GM12878 (cell line): ENCODE measurements at regions not wholly inside any gene's neighbourhood (a gene's known extent, or its start where the extent isn't known, plus 50 kb on each side); places are given as distances from the start of the nearest gene placed in this dataset.

ENCODE experiments used
- ATAC-seq: fragments of 200-7000 bp; cut with Tn5 transposase; 3 replicates; pipeline ENCODE4 v1.9.1; 2020; ENCODE audit warnings: mild to moderate bottlenecking, moderate library complexity
- BruUV-seq: library from RNA; stranded (reverse); fragments of 400-500 nt; replicated peaks from 2 replicates; lab custom pipeline; 2021; lab: Mats Ljungman, UMichigan
- CTCF ChIA-PET: fragments of 300-600 bp; sonication (Branson Sonifier 250); formaldehyde crosslinking; extraction: SDS; loops from one replicate; lab custom pipeline; 2021; ENCODE audit warnings: inconsistent platforms; lab: Yijun Ruan, JAX
- POLR2A ChIA-PET: fragments of 350-600 bp; formaldehyde crosslinking; extraction: SDS; loops from one replicate; lab custom pipeline; 2021; ENCODE audit warnings: inconsistent platforms; lab: Charles Lee
- RAD21 ChIA-PET: fragments of 300-600 bp; sonication (Branson Sonifier 250); formaldehyde crosslinking; loops from one replicate; lab custom pipeline; 2023; ENCODE audit warnings: antibody characterized with exemption; ENCODE audit not compliant: unreplicated experiment; lab: Charles Lee
- SMC1A ChIA-PET: fragments of 300-600 bp; sonication (Branson Sonifier 250); formaldehyde crosslinking; loops from one replicate; lab custom pipeline; 2023; ENCODE audit not compliant: unreplicated experiment, uncharacterized antibody; lab: Charles Lee
- DNase-seq: peaks from one replicate; pipeline ENCODE4 v3.0.0-alpha.2; 2011; ENCODE audit warnings: low read depth, low spot score
- FAIRE-seq: peaks from 3 replicates; lab custom pipeline; 2011; peaks lifted over from hg19 to GRCh38; lab: Jason Lieb, UNC
- H2AFZ ChIP-seq: 2 replicates; pipeline ENCODE4 v1.6.0; 2011; ENCODE audit warnings: low read depth, low read length, control low read depth; ENCODE audit not compliant: control insufficient read depth
- H3K27ac ChIP-seq: 2 replicates; pipeline ENCODE4 v1.5.1; 2011; ENCODE audit warnings: control low read depth; ENCODE audit not compliant: control insufficient read depth, insufficient read depth
- H3K27me3 ChIP-seq, 2 experiments: replicated peaks in 1 of 2; 2 replicates each; pipeline versions ENCODE4 v1.6.0 to v1.6.1; 2011; ENCODE audit warnings: low read length in 1 of 2; ENCODE audit not compliant: control insufficient read depth in 2 of 2, insufficient read depth in 2 of 2
- H3K36me3 ChIP-seq, 2 experiments: 2 replicates each; pipeline ENCODE4 v1.5.1; 2011; ENCODE audit warnings: low read length in 1 of 2; ENCODE audit not compliant: control insufficient read depth in 2 of 2, insufficient read depth in 2 of 2
- H3K4me1 ChIP-seq: 2 replicates; pipeline ENCODE4 v1.6.1; 2011; ENCODE audit warnings: mild to moderate bottlenecking, low read length, moderate library complexity, mixed read lengths; ENCODE audit not compliant: control insufficient read depth, insufficient read depth
- H3K4me2 ChIP-seq: 2 replicates; pipeline ENCODE4 v1.6.0; 2011; ENCODE audit warnings: control low read depth; ENCODE audit not compliant: control insufficient read depth, insufficient read depth
- H3K4me3 ChIP-seq: fragments of 200-600 bp; sonication (generic); 2 replicates; pipeline ENCODE4 v1.5.1; 2016
- H3K79me2 ChIP-seq: 2 replicates; pipeline ENCODE4 v1.6.0; 2011; ENCODE audit warnings: low read length; ENCODE audit not compliant: control insufficient read depth, insufficient read depth
- H3K9ac ChIP-seq: 2 replicates; pipeline ENCODE4 v1.8.0; 2011; ENCODE audit warnings: low read length, control low read depth, mixed read lengths; ENCODE audit not compliant: control insufficient read depth, insufficient read depth
- H3K9me3 ChIP-seq: replicated peaks from 3 replicates; pipeline ENCODE4 v1.5.1; 2011; ENCODE audit warnings: mild to moderate bottlenecking, low read length; ENCODE audit not compliant: control insufficient read depth, insufficient read depth
- H4K20me1 ChIP-seq: 2 replicates; pipeline ENCODE4 v1.6.0; 2011; ENCODE audit not compliant: control insufficient read depth, insufficient read depth
- ATF3 ChIP-seq: IDR thresholded peaks from 2 replicates; pipeline ENCODE4 v1.6.1; 2011; ENCODE audit warnings: low read depth, mild to moderate bottlenecking, low read length, moderate library complexity, borderline replicate concordance; ENCODE audit errors: extremely low read depth
- CBX5 ChIP-seq: sonication (generic); IDR thresholded peaks from 2 replicates; pipeline ENCODE4 v1.6.1; 2016; ENCODE audit warnings: low read depth, moderate library complexity, mild to moderate bottlenecking, inconsistent platforms
- CEBPZ ChIP-seq: fragments of 150-350 bp; IDR thresholded peaks from 2 replicates; pipeline ENCODE4 v1.6.1; 2016; ENCODE audit warnings: low read depth, low read length
- EGR1 ChIP-seq, 2 experiments: IDR thresholded peaks; 1 replicate in 1 of 2; 2 replicates in 1 of 2; pipeline ENCODE4 v1.6.1; 2011 to 2012; ENCODE audit warnings: low read depth in 2 of 2, low read length in 2 of 2, borderline replicate concordance in 1 of 2, mild to moderate bottlenecking in 1 of 2, moderate library complexity in 1 of 2
- IRF3 ChIP-seq: fragments of 450-650 bp; IDR thresholded peaks from 2 replicates; pipeline ENCODE4 v1.6.1; 2014; ENCODE audit warnings: mild to moderate bottlenecking
- MAX ChIP-seq: IDR thresholded peaks from 2 replicates; pipeline ENCODE4 v1.6.1; 2012; ENCODE audit warnings: low read depth, low read length, improper control_type of control experiment
- NFYA ChIP-seq: IDR thresholded peaks from 2 replicates; pipeline ENCODE4 v1.6.1; 2011; ENCODE audit warnings: low read depth, mild to moderate bottlenecking, low read length, improper control_type of control experiment, borderline replicate concordance
- NR2C1 ChIP-seq: fragments of 450-650 bp; IDR thresholded peaks from 2 replicates; pipeline ENCODE4 v1.6.1; 2017; ENCODE audit warnings: antibody characterized with exemption, mild to moderate bottlenecking, moderate library complexity
- POU2F2 ChIP-seq: IDR thresholded peaks from 3 replicates; pipeline ENCODE4 v1.6.1; 2011; ENCODE audit warnings: low read depth, mild to moderate bottlenecking, low read length, borderline replicate concordance
- SREBF2 ChIP-seq: IDR thresholded peaks from 2 replicates; pipeline ENCODE4 v1.6.1; 2012; ENCODE audit warnings: mild to moderate bottlenecking, low read length
- TCF12 ChIP-seq: IDR thresholded peaks from 2 replicates; pipeline ENCODE4 v1.6.1; 2011; ENCODE audit warnings: low read depth, mild to moderate bottlenecking, low read length
- ZBED1 ChIP-seq: IDR thresholded peaks from 2 replicates; pipeline ENCODE4 v1.6.1; 2016; ENCODE audit warnings: borderline replicate concordance
- WGBS: methylation state at CpG from one replicate; pipeline ENCODE4 v1.1.6; 2016; ENCODE audit warnings: low lambda C conversion rate; ENCODE audit not compliant: insufficient replicate concordance, insufficient coverage; ENCODE audit errors: missing lambda C conversion rate; 5-methylcytosine and 5-hydroxymethylcytosine counted together
- in situ Hi-C: fragments of 300-500 bp; cut with MboI; formaldehyde crosslinking; loops from 9 replicates; pipeline ENCODE4 v1.14.3; 2018; ENCODE audit warnings: mixed read lengths
- intact Hi-C: fragments of 100-400 bp; cut with micrococcal nuclease; formaldehyde crosslinking; loops from one replicate; pipeline ENCODE4 v1.14.2; 2022; ENCODE audit not compliant: unreplicated experiment
- TF ChIP-seq, protein P1 (sequence below), 3 experiments: IDR thresholded peaks in 2 of 3; conservative IDR thresholded peaks in 1 of 3; 2 replicates each; pipeline ENCODE4 v1.5.1; 2011; ENCODE audit warnings: low read depth in 3 of 3, low read length in 3 of 3, mild to moderate bottlenecking in 3 of 3, control low read depth in 2 of 3, moderate library complexity in 2 of 3, inconsistent platforms in 1 of 3, mixed read lengths in 1 of 3; ENCODE audit not compliant: control insufficient read depth in 2 of 3, insufficient read depth in 1 of 3; ENCODE audit errors: extremely low read depth in 1 of 3
- TF ChIP-seq, protein P2 (sequence below): fragments of 450-650 bp; conservative IDR thresholded peaks from 2 replicates; pipeline ENCODE4 v1.6.1; 2017; ENCODE audit warnings: mild to moderate bottlenecking, moderate library complexity

- ChIA-PET SMC1A (interaction anchor here (0.6 kb wide), 1 partner anchor 1319 kb away, joined by 3 read pairs; no protein-coding TSS in a partner anchor), POLR2A (no interaction called here)
- FAIRE-seq: no peak
- TF ChIP-seq ZBED1 (no peak), NFYA (no peak), CEBPZ (no peak), EGR1 (IDR thresholded peaks at IDR 0.05; ENCODE audit: borderline replicate concordance in 1 of 2, low read depth in 2 of 2, low read length in 2 of 2) (no peak), ATF3 (no peak), POU2F2 (no peak), SREBF2 (no peak), NR2C1 (no peak), CBX5 (no peak), TCF12 (no peak), IRF3 (no peak), MAX (no peak)
- TF ChIP-seq, protein P1, sequence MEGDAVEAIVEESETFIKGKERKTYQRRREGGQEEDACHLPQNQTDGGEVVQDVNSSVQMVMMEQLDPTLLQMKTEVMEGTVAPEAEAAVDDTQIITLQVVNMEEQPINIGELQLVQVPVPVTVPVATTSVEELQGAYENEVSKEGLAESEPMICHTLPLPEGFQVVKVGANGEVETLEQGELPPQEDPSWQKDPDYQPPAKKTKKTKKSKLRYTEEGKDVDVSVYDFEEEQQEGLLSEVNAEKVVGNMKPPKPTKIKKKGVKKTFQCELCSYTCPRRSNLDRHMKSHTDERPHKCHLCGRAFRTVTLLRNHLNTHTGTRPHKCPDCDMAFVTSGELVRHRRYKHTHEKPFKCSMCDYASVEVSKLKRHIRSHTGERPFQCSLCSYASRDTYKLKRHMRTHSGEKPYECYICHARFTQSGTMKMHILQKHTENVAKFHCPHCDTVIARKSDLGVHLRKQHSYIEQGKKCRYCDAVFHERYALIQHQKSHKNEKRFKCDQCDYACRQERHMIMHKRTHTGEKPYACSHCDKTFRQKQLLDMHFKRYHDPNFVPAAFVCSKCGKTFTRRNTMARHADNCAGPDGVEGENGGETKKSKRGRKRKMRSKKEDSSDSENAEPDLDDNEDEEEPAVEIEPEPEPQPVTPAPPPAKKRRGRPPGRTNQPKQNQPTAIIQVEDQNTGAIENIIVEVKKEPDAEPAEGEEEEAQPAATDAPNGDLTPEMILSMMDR (IDR thresholded peaks at IDR 0.05 in 2 of 3, conservative IDR thresholded peaks at IDR 0.05 in 1 of 3; ENCODE audit: control insufficient read depth in 2 of 3, extremely low read depth in 1 of 3, insufficient read depth in 1 of 3, low read depth in 3 of 3, low read length in 3 of 3): no peak
- TF ChIP-seq, protein P2, sequence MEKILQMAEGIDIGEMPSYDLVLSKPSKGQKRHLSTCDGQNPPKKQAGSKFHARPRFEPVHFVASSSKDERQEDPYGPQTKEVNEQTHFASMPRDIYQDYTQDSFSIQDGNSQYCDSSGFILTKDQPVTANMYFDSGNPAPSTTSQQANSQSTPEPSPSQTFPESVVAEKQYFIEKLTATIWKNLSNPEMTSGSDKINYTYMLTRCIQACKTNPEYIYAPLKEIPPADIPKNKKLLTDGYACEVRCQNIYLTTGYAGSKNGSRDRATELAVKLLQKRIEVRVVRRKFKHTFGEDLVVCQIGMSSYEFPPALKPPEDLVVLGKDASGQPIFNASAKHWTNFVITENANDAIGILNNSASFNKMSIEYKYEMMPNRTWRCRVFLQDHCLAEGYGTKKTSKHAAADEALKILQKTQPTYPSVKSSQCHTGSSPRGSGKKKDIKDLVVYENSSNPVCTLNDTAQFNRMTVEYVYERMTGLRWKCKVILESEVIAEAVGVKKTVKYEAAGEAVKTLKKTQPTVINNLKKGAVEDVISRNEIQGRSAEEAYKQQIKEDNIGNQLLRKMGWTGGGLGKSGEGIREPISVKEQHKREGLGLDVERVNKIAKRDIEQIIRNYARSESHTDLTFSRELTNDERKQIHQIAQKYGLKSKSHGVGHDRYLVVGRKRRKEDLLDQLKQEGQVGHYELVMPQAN: no peak
Measured at GRCh38 chr6:73984571-73985210, 288.7 kb downstream of the CD109 start.

More at GRCh38 chr6:73984571-73985210, 288.7 kb downstream of the CD109 start:
- ChIA-PET RAD21 (no interaction called here), CTCF (interaction anchor here (0.7 to 2.5 kb wide), 4 partner anchors 9 to 1225 kb away, joined by 3 to 15 read pairs (median 3); no protein-coding TSS in a partner anchor)
- Histone ChIP-seq H3K4me2 (no peak overlapping the region), H3K4me3 (no peak overlapping the region), H4K20me1 (no peaks in the 10 kb centered on the region), H3K27me3 (no peaks in the 10 kb centered on the region), H3K4me1 (no peaks in the 10 kb centered on the region), H3K9me3 (no peaks in the 10 kb centered on the region), H3K36me3 (no peaks in the 10 kb centered on the region), H3K27ac (no peak overlapping the region), H3K79me2 (no peaks in the 10 kb centered on the region), H2AFZ (no peak overlapping the region), H3K9ac (no peak overlapping the region)
- intact Hi-C loops (no loop called here), in situ Hi-C loops (loop anchor here (10.0 kb wide), 1 partner anchor 1230 kb away; no protein-coding TSS in a partner anchor)
- WGBS: 3% methylated on average over 2 of the region's 2 CpGs
- DNase-seq: no peak
- ATAC-seq: no peak
- BruUV-seq: no TSS peak
